HG02884 (cell line): ENCODE measurements at regions not wholly inside any gene's neighbourhood (a gene's known extent, or its start where the extent isn't known, plus 50 kb on each side); places are given as distances from the start of the nearest gene placed in this dataset.

ENCODE experiments used
- ATAC-seq: cut with Tn5 transposase; IDR thresholded peaks from one replicate; pipeline ENCODE4 v1.9.1; 2021; ENCODE audit warnings: mild to moderate bottlenecking, moderate library complexity; ENCODE audit not compliant: unreplicated experiment

DNA sequence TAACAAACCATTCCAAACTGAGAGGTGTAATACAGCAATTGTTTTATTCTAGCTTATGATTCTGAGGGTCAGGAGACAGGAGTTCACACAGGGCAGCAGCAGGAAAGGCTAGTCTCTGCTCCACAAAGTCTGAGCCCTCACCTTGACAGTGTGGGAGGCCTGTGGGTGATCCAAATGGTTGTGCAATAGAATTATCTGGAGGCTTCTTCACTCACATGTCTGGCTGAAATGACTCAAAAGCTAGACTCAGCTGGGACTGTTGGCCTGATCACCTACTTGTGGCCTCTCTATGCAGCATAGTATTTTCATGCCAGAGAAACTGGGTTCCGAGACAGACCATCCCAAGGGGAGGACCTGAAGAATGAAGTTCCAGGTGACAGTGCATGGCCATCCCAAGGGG, 233.9 kb upstream of the UBE2E2 start:
- ATAC-seq: peak; percentile 61

DNA sequence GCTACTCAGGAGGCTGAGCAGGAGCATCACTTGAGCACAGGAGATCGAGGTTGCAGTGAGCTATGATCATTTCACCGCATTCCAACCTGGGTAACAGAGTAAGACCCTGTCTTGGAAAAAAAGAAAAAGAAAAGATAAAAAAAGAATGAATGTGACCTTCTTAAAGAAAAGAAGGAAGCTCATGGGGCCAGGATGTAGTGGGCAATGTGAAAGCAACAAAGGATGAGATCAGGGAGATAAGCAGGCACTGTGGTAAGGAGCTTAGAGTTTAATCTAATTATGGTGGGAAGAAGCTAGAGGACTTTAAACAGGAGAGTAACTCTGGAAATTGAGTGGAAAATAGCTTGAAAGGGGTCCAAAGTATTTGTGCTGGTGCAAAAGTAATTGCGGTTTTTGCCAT, 231.6 kb upstream of the UBE2E2 start:
- ATAC-seq: no peak

GRCh38 chr3:22977042-22977441, 226.1 kb upstream of the UBE2E2 start:
- ATAC-seq: no peak

- peak; percentile 89 for ATAC-seq
Observed at GRCh38 chr3:22977650-22978289, 225.4 kb upstream of the UBE2E2 start.

- ATAC-seq: no peak
Observed at GRCh38 chr3:22979581-22979980, 223.5 kb upstream of the UBE2E2 start.

- ATAC-seq: no peak
Observed at GRCh38 chr3:22980346-22980745, 222.8 kb upstream of the UBE2E2 start.

DNA sequence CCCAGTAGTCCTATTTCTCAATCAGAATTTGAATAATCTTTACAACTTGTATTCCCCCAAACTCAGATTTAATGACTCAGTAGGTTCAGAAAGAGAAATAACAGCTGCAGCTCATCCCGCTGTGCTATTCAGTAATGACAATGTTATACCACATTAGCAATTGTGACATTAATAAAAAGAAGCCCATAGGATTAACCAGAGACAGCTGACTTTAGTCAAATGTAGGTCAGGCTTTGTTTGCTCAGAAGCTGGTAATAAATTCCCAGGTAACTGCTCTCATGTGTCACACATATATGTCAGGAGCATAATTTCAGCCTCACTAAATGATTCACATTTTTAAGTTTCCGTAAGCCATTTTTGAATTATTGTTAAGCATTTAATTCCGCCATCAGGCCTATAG, 222.0 kb upstream of the UBE2E2 start:
- no peak for ATAC-seq

DNA sequence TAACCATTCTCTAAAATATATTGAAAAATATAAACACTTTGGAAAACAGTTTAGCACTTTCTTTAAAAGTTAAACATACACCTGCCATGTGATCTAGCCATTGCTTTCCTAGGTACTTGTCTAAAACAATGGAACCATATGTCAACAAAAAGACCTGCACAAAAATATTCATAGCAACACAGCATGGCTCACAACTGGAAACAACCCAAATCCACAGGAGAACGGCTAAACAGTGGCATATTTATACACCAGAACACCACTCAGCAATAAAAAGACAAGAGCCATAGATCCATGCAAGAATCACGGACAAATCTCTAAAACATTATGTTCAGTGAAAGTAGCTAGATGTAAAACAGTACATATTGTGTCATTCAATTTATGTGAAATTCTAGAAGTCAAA, 221.3 kb upstream of the UBE2E2 start:
- ATAC-seq: no peak

- ATAC-seq: no peak
Observed at GRCh38 chr3:22982981-22983587, 220.0 kb upstream of the UBE2E2 start.

DNA sequence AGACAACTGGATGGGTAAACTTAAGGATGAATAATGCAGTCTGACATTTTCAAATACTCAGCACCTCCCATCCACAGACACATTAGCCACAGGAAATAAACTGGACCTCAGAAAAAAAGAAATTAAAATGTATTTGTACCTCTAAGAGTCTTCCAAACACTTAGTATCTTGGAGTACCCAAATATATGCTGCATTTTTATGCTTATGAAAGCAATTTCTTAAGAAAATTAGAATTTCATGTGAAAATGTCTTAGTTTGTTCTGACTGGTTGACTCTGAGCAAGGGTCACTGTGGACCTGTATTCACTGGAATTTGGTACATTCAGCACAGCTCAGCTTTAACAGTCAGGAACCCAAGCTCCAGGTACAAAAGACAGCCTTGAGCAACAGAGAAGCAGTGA, 216.2 kb upstream of the UBE2E2 start:
- ATAC-seq: no peak

- ATAC-seq: no peak
Observed at GRCh38 chr3:22988566-22988965, 214.6 kb upstream of the UBE2E2 start.

- ATAC-seq: no peak
Observed at GRCh38 chr3:22989716-22990115, 213.4 kb upstream of the UBE2E2 start.

DNA sequence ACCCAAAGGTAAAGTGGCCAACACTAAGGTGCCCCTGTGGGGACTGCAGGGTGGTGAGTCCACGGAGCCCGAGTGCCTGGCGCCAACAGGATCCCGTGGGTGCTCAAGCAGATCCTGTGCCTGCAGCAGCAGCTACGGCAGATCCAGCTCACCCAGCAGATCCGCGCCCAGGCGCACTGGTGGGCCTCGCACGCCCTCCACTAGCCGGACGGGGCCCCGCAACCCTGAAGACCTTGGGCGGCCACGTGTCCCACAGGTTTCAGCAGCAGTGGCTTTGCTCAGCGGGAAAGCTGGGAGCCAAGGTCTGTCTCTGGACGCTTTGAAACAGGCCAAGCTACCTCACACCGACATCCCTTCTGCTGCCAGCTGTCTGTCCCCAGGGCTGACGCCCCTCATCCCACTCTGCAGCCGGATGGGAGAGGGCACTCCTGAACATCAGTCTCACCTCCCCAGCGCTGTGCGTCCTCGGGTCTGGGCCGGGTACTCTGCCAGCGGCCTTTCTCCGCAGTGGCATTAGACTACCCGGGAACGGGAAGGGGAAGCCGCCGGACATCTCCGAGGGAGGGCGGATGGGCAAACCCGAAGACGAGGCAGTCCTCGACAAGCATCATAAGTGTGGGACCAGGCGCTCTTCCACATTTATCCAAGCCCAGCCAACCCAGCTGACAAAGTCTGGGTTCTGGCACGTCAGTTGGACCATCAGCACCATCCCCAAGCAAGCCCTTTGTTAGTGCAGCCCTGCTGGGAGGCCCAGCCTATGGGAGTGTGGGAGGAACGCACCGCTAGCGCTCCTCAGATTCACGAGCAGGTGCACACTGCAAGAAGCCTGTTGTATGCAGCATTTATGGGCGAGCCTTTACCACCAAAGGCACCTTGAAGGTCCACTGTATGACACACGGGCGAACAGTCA, 212.6 kb upstream of the UBE2E2 start:
- no peak for ATAC-seq

- no peak for ATAC-seq
Observed at GRCh38 chr3:22994781-22995180, 208.3 kb upstream of the UBE2E2 start.

DNA sequence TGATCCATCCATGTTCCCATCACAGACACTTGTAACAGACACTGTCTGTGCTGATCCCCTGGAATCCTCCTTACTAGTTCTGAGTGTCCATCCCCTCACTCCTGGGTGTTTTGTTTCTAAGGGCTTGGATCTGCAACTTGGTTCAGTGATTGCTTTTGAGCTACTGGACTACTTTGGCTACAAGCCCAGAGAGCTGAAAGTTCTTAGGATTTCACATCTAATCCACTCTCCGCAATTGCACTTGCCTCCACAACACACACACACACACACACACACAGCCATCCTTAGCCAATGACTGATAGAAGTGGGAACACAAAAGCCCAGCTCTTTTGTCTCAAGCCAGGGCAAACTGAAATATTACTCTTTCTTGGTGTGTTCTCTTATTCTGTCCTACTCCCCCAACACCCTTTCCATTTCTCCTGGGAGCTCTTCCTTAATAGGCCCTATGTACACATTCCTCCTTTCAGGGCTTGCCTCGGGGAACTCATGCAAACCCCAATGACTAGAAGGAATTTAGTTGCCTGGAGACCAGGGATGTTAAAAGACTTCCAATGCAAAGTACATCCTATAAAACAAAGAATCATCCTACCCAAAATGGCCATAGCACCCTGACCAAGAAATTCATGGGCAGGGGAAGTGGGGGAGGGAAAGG, 206.1 kb upstream of the UBE2E2 start:
- no peak for ATAC-seq

- ATAC-seq: no peak
Observed at GRCh38 chr3:23000371-23000770, 202.8 kb upstream of the UBE2E2 start.

- no peak for ATAC-seq
Observed at GRCh38 chr3:23002151-23002550, 201.0 kb upstream of the UBE2E2 start.

GRCh38 chr3:23002836-23003732, 200.0 kb upstream of the UBE2E2 start:
- ATAC-seq: no peak

GRCh38 chr3:23003733-23004046, 199.4 kb upstream of the UBE2E2 start:
- no peak for ATAC-seq

GRCh38 chr3:23004971-23005370, 198.2 kb upstream of the UBE2E2 start:
- no peak for ATAC-seq

- no peak for ATAC-seq
Observed at GRCh38 chr3:23017801-23018200, 185.3 kb upstream of the UBE2E2 start.
